GM12874 (cell line): ENCODE measurements at regions not wholly inside any gene's neighbourhood (a gene's known extent, or its start where the extent isn't known, plus 50 kb on each side); places are given as distances from the start of the nearest gene placed in this dataset.

Source experiments
- CTCF ChIP-seq: IDR thresholded peaks from 2 replicates; pipeline ENCODE4 v1.5.1; 2011; ENCODE audit warnings: low read depth, mild to moderate bottlenecking, control low read depth, low read length, moderate library complexity; ENCODE audit not compliant: insufficient read depth

GRCh38 chr20:60200305-60200918 is 242.2 kb downstream of the CDH26 start:
- no peak for TF ChIP-seq CTCF

GRCh38 chr20:60201198-60201835 is 243.1 kb downstream of the CDH26 start:
- no peak for TF ChIP-seq CTCF

- TF ChIP-seq CTCF: no peak
These were observed 243.8 kb downstream of the CDH26 start for GRCh38 chr20:60202046-60202445.

- TF ChIP-seq CTCF: no peak
These were observed 245.2 kb downstream of the CDH26 start for GRCh38 chr20:60203451-60203850.

GRCh38 chr20:60204601-60205000 is 246.4 kb downstream of the CDH26 start:
- no peak for TF ChIP-seq CTCF

GRCh38 chr20:60206259-60206658 is 248.0 kb downstream of the CDH26 start:
- peak; percentile 20; the same call in 1 of the 2 replicates for TF ChIP-seq CTCF

- TF ChIP-seq CTCF: no peak
These were observed 250.8 kb downstream of the CDH26 start for GRCh38 chr20:60209048-60209447.
